T-helper 2 cell treated with Interferon-gamma antibody and Interleukin-4, amounts not matched to agents 100 ng/mL and 5 ng/mL, for 36 hours (primary cell): ENCODE measurements at regions not wholly inside any gene's neighbourhood (a gene's known extent, or its start where the extent isn't known, plus 50 kb on each side); places are given as distances from the start of the nearest gene placed in this dataset.
"Not testable (repeated sequence)": the region's sequence is repeated elsewhere in the genome, so short reads cannot be mapped to it uniquely, and the experiment has no call there.

ENCODE experiments used
- intact Hi-C: fragments of 100-400 bp; cut with micrococcal nuclease; formaldehyde crosslinking; loops from one replicate; pipeline ENCODE4 v1.15.1; 2023

GRCh38 chr2:77721593-77721992 is 199.4 kb upstream of the LRRTM4 start:
- intact Hi-C loops = no loop called here

- intact Hi-C loops = no loop called here
These were observed 202.9 kb upstream of the LRRTM4 start for GRCh38 chr2:77725045-77725444.

- intact Hi-C loops = not testable (repeated sequence)
These were observed 212.6 kb upstream of the LRRTM4 start for GRCh38 chr2:77734662-77735340.

GRCh38 chr2:77737236-77737635 is 215.1 kb upstream of the LRRTM4 start:
- intact Hi-C loops = no loop called here

- intact Hi-C loops = no loop called here
These were observed 224.6 kb upstream of the LRRTM4 start for GRCh38 chr2:77746780-77747179.

- intact Hi-C loops = not testable (repeated sequence)
These were observed 231.7 kb upstream of the LRRTM4 start for GRCh38 chr2:77753710-77754345.

- intact Hi-C loops = no loop called here
These were observed 245.4 kb upstream of the LRRTM4 start for GRCh38 chr2:77767388-77768076.

- intact Hi-C loops = no loop called here
These were observed 246.3 kb upstream of the LRRTM4 start for GRCh38 chr2:77768508-77768907.

- intact Hi-C loops = no loop called here
These were observed 256.7 kb upstream of the LRRTM4 start for GRCh38 chr2:77778917-77779316.

GRCh38 chr2:77793500-77793899 is 271.3 kb upstream of the LRRTM4 start:
- intact Hi-C loops = not testable (repeated sequence)

- intact Hi-C loops = no loop called here
These were observed 274.2 kb upstream of the LRRTM4 start for GRCh38 chr2:77796397-77796796.

- intact Hi-C loops = no loop called here
These were observed 274.9 kb upstream of the LRRTM4 start for GRCh38 chr2:77797088-77797487.

GRCh38 chr2:77800410-77800809 is 278.2 kb upstream of the LRRTM4 start:
- intact Hi-C loops = no loop called here

- intact Hi-C loops = no loop called here
These were observed 285.5 kb upstream of the LRRTM4 start for GRCh38 chr2:77807531-77808215.

GRCh38 chr2:77808599-77808998 is 286.4 kb upstream of the LRRTM4 start:
- intact Hi-C loops = no loop called here

GRCh38 chr2:77813599-77813998 is 291.4 kb upstream of the LRRTM4 start:
- intact Hi-C loops = no loop called here

- intact Hi-C loops = no loop called here
These were observed 294.4 kb upstream of the LRRTM4 start for GRCh38 chr2:77816618-77817017.

- intact Hi-C loops = no loop called here
These were observed 296.0 kb upstream of the LRRTM4 start for GRCh38 chr2:77818186-77818585.

- intact Hi-C loops = no loop called here
These were observed 300.9 kb upstream of the LRRTM4 start for GRCh38 chr2:77823028-77823427.

GRCh38 chr2:77831060-77831459 is 308.9 kb upstream of the LRRTM4 start:
- intact Hi-C loops = no loop called here

- intact Hi-C loops = no loop called here
These were observed 309.3 kb upstream of the LRRTM4 start for GRCh38 chr2:77831471-77831870.

- intact Hi-C loops = no loop called here
These were observed 309.7 kb upstream of the LRRTM4 start for GRCh38 chr2:77831898-77832297.
